Right lobe of liver (tissue), 6 donors: ENCODE measurements at regions not wholly inside any gene's neighbourhood (a gene's known extent, or its start where the extent isn't known, plus 50 kb on each side); places are given as distances from the start of the nearest gene placed in this dataset.

Source experiments
- ATAC-seq, 4 donors: fragments of 200-7000 bp; cut with Tn5 transposase; one replicate each; pipeline ENCODE4 v1.9.1; 2020; ENCODE audit warnings: mild to moderate bottlenecking in 4 of 4, moderate library complexity in 4 of 4
- DNase-seq, 3 donors: peaks; one replicate each; pipeline ENCODE4 v3.0.0-alpha.2; 2020
- H3K27ac ChIP-seq, 3 donors: fragments of 200-600 bp; one replicate each; pipeline ENCODE4 v1.8.0; 2022
- H3K27me3 ChIP-seq, 2 donors: fragments of 200-600 bp; one replicate each; pipeline ENCODE4 v1.8.0; 2022
- H3K36me3 ChIP-seq, 4 donors: fragments of 200-600 bp; sonication (generic) in 1 of 4; one replicate each; pipeline versions ENCODE4 v1.5.1 to v1.8.0; 2017 to 2022; ENCODE audit warnings: control low read depth in 1 of 4
- H3K4me1 ChIP-seq, 4 donors: fragments of 200-600 bp; sonication (generic) in 1 of 4; one replicate each; pipeline versions ENCODE4 v1.5.1 to v1.8.0; 2017 to 2022; ENCODE audit warnings: control low read depth in 1 of 4
- H3K4me3 ChIP-seq, 3 donors: fragments of 200-600 bp; one replicate each; pipeline ENCODE4 v1.8.0; 2022
- H3K9me3 ChIP-seq, 4 donors: fragments of 200-600 bp; sonication (generic) in 1 of 4; one replicate each; pipeline versions ENCODE4 v1.5.1 to v1.8.0; 2017 to 2022; ENCODE audit warnings: control low read depth in 1 of 4
- POLR2A ChIP-seq: fragments of 450-650 bp; IDR thresholded peaks from one replicate; pipeline ENCODE4 v1.6.1; 2017; ENCODE audit warnings: antibody characterized with exemption, mild to moderate bottlenecking
- WGBS: methylation state at CpG from one replicate; pipeline ENCODE4 v1.1.6; 2018; ENCODE audit warnings: low coverage, low lambda C conversion rate; ENCODE audit not compliant: insufficient coverage; ENCODE audit errors: missing lambda C conversion rate; 5-methylcytosine and 5-hydroxymethylcytosine counted together
- intact Hi-C, 2 donors: fragments of 100-400 bp; cut with DNase I; formaldehyde crosslinking; loops; one replicate each; pipeline versions ENCODE4 v1.11.2 to v1.14.1; 2022
- TF ChIP-seq, protein P1 (sequence below), 4 donors: fragments of 200-600 bp in 3 of 4; fragments of 450-650 bp in 1 of 4; IDR thresholded peaks; one replicate each; pipeline versions ENCODE4 v1.5.1 to v1.8.0; 2016 to 2022; ENCODE audit warnings: antibody characterized with exemption in 4 of 4, mild to moderate bottlenecking in 2 of 4
- donor health status: DM: no; HTN: yes; CAD: no.
- donor health status: DM: no; HTN: no; CAD: no.
- donor health status: DM: no; HTN: no; CAD: no.
- donor health status: DM: no; HTN: yes; CAD: no.
- donor health status: DM: no; HTN: yes; CAD: no.

DNA sequence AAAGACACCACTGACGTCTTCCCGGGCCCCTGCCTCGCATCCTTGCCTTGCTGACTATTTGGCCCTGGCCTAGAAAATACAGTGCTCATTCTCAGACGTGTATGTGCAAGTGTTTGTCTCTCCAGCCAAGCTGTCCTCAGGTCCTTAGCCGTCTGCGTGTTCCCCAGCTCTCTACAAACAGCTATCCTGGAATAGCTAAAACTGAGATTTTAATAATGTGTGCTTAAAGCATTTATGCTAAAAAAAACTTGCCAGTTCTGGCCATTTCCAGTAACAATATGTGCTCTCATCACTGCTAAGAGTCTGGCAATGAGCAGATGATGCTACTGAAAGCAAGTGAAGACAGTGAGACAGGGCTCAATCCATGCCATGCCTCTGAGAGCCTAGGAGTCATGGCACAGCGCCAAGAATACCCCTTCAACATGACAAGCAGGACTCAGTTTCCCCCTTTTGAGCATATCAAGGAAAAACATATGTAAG is 55.7 kb downstream of the IRF2BP2 start:
- no peaks in the 10 kb centered on the region for H3K4me1 ChIP-seq
- no peak for DNase-seq
- H3K36me3 ChIP-seq: no peaks in the 10 kb centered on the region
- no peaks in the 10 kb centered on the region for H3K9me3 ChIP-seq
- H3K27ac ChIP-seq: no peak overlapping the region
- ATAC-seq: no peak
- H3K4me3 ChIP-seq: no peak overlapping the region
- intact Hi-C loops: no loop called here
- no peaks in the 10 kb centered on the region for H3K27me3 ChIP-seq
- TF ChIP-seq POLR2A: no peak
- TF ChIP-seq, protein P1, sequence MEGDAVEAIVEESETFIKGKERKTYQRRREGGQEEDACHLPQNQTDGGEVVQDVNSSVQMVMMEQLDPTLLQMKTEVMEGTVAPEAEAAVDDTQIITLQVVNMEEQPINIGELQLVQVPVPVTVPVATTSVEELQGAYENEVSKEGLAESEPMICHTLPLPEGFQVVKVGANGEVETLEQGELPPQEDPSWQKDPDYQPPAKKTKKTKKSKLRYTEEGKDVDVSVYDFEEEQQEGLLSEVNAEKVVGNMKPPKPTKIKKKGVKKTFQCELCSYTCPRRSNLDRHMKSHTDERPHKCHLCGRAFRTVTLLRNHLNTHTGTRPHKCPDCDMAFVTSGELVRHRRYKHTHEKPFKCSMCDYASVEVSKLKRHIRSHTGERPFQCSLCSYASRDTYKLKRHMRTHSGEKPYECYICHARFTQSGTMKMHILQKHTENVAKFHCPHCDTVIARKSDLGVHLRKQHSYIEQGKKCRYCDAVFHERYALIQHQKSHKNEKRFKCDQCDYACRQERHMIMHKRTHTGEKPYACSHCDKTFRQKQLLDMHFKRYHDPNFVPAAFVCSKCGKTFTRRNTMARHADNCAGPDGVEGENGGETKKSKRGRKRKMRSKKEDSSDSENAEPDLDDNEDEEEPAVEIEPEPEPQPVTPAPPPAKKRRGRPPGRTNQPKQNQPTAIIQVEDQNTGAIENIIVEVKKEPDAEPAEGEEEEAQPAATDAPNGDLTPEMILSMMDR (IDR thresholded peaks at IDR 0.05): no peak
- WGBS: 83% methylated on average over 6 of the region's 7 CpGs

DNA sequence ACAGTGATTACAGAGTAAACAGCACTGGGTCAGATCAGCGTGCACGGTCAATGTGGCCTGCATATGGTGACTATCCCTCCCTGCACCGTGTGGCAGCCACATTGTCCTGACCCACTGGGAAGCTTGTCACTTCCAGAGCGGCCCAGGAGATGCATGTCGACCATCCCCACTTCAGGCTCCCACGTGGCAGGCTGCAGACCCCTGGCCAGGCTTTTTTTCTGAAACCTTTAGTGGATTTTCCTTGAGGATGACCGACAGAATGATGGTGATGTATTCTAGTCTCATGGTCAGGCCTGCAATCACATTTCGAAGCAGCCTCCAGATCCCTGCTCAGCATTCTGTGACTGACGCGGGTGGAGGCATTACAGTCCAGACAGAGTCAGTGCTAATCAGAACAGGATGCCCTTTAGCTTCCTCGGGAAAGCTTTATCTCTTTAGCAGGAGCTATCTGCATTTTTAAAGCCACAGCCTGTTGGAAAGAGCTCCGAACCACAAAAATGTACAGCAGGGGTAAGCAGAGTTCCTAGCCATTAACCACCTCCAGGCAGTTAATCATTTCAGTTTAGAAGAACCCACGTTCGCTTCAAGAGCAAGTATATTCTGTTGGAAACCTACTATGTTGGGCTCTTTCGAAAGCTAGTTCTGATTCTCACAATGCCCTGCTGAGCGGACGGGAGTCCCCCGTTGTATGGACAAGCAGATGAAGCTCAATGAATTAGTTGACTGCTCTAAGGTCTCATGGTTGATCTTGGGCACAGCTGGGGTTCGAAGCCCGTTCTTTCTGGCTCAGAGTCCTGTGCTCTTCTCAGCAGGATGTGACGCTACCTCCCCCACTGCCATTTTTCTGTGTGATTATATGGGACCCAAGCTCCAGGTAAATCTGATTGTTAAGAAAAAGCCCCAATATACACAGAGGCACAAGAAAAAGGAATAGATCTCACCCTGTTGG is 56.5 kb downstream of the IRF2BP2 start:
- H3K4me1 ChIP-seq: no peaks in the 10 kb centered on the region
- intact Hi-C loops: no loop called here
- ATAC-seq: peak; percentile 72 to 87 (median 84)
- no peak overlapping the region for H3K4me3 ChIP-seq
- H3K27me3 ChIP-seq: no peaks in the 10 kb centered on the region
- DNase-seq: no peak
- no peak for TF ChIP-seq POLR2A
- TF ChIP-seq, protein P1 (IDR thresholded peaks at IDR 0.05): no peak
- 78% methylated on average over 13 of the region's 21 CpGs for WGBS
- no peaks in the 10 kb centered on the region for H3K9me3 ChIP-seq
- peak overlapping the region in 1 of 3 donors; percentile 28 for H3K27ac ChIP-seq
- H3K36me3 ChIP-seq: no peaks in the 10 kb centered on the region

DNA sequence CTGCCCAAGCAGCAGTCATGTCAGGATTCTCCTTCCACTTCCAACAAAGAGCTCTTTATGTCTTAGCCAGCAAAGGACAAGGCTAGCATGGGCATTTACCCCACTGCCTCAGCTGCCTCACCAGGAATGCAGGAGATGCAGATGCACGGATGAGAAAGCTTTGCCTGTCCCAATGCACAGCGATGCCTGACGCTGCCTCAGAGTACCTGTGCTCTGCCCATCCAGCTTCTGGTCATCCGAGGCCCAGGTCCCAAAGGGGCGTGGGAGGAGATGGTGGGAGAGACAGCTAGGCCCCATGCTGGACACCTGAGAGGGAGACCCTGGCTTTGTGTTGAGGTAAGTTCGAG is 59.0 kb downstream of the IRF2BP2 start:
- H3K9me3 ChIP-seq: no peaks in the 10 kb centered on the region
- H3K4me1 ChIP-seq: peaks cover 0 to 5% (median 2%) of the 10 kb centered on the region in 4 donors
- no peaks in the 10 kb centered on the region for H3K27me3 ChIP-seq
- H3K27ac ChIP-seq: no peak overlapping the region
- H3K4me3 ChIP-seq: no peak overlapping the region
- DNase-seq: no peak
- no peak for ATAC-seq
- TF ChIP-seq, protein P1 (IDR thresholded peaks at IDR 0.05): no peak
- TF ChIP-seq POLR2A: no peak
- intact Hi-C loops: no loop called here
- no peaks in the 10 kb centered on the region for H3K36me3 ChIP-seq
- 50% methylated on average over 2 of the region's 6 CpGs for WGBS

DNA sequence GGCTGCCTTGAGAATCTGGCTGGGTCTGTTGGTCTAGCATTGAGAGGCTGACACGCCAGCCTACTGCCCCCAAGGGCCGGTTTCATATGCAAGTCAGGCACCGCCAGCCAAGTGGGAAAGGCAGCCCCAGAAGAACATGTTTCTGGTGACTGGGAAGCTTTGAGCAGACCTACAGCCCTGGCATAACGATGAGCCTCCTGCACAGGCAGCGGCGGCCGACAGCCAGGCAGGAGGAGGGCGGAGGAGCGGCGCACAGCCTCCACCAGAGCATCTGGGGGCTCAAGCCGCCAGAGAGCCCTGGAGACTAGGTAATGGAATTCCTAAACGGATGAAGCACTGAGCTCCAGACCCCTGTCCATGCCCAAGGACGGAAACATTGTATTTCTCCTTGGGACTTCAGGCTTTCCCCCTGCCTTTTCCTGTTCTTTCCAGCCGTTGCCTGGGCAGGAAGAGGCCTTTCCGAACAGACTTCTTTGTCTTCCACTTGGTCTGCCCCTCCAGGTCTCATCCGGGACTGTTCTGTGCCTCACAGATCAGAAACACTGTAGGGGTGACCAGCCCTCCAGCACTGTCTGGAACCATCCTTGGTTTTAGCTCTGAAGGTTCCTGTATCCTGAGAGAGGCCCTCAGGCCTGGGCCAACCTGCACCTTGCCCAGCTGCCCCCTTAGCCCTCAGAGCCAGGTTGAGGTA is 59.5 kb downstream of the IRF2BP2 start:
- intact Hi-C loops: no loop called here
- Histone ChIP-seq H3K27ac (no peak overlapping the region), H3K9me3 (no peaks in the 10 kb centered on the region), H3K36me3 (no peaks in the 10 kb centered on the region), H3K4me1 (peaks cover 0 to 9% (median 4%) of the 10 kb centered on the region in 4 donors), H3K27me3 (no peaks in the 10 kb centered on the region), H3K4me3 (no peak overlapping the region)
- peak in 2 of 4 donors; percentile 14 to 28 for ATAC-seq
- no peak for DNase-seq
- 100% methylated on average over 1 of the region's 16 CpGs for WGBS
- TF ChIP-seq, protein P1 (IDR thresholded peaks at IDR 0.05): no peak
- no peak for TF ChIP-seq POLR2A
